Adrenal gland (tissue), 5 donors: ENCODE measurements at regions not wholly inside any gene's neighbourhood (a gene's known extent, or its start where the extent isn't known, plus 50 kb on each side); places are given as distances from the start of the nearest gene placed in this dataset.

Experiments used
- CTCF ChIP-seq, 6 experiments: fragments of 450-650 bp in 4 of 6; fragments of 200-600 bp in 2 of 6; sonication (generic) in 1 of 6; IDR thresholded peaks; 1 replicate in 5 of 6; 2 replicates in 1 of 6; pipeline versions ENCODE4 v1.5.1 to v1.8.0; 2016 to 2021; ENCODE audit warnings: antibody characterized with exemption in 6 of 6, mild to moderate bottlenecking in 2 of 6, moderate library complexity in 1 of 6
- POLR2A ChIP-seq, 2 donors: fragments of 450-650 bp; IDR thresholded peaks; one replicate each; pipeline ENCODE4 v1.6.1; 2017; ENCODE audit warnings: antibody characterized with exemption in 2 of 2, mild to moderate bottlenecking in 2 of 2, moderate library complexity in 1 of 2
- donor health status: DM: no; HTN: no; CAD: no.

GRCh38 chr1:199404191-199404590 is 623.3 kb upstream of the NR5A2 start:
- TF ChIP-seq CTCF (IDR thresholded peaks at IDR 0.05) = no peak
- TF ChIP-seq POLR2A (IDR thresholded peaks at IDR 0.05) = no peak
